CMK (cell line): ENCODE measurements at regions not wholly inside any gene's neighbourhood (a gene's known extent, or its start where the extent isn't known, plus 50 kb on each side); places are given as distances from the start of the nearest gene placed in this dataset.
"Not testable (repeated sequence)": the region's sequence is repeated elsewhere in the genome, so short reads cannot be mapped to it uniquely, and the experiment has no call there.

ENCODE experiments used
- DNase-seq: peaks from one replicate; pipeline ENCODE4 v3.0.0-alpha.2; 2010; ENCODE audit warnings: low read depth

DNA sequence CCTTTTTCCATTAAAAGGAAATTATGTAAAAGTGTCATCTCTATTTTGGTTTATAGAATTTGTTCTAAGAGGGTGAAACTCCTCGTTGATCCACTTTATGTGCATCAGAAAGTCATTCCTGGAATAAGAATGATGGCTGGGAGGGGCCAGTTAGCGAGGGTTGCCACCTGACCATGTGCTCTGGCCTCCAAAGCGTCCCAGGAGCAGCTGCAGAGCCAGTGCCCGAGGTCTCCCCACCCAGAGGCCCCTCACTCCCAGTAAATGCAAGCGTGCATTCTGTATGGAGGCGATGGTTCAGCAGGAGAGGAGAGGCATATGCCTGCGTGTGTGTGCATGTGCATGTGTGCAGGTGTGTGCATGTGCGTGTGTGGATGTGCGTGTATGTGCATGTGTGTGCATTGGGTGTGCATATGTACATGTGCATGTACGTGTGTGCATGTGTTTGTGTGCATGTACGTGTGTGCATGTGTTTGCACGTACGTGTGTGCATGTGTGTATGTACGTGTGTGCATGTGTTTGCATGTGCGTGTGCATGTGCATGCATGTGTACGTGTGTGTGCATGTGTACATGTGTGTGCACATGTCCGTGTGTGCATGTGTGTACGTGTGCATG lies 345.8 kb downstream of the TEX29 start:
- no peak for DNase-seq

DNA sequence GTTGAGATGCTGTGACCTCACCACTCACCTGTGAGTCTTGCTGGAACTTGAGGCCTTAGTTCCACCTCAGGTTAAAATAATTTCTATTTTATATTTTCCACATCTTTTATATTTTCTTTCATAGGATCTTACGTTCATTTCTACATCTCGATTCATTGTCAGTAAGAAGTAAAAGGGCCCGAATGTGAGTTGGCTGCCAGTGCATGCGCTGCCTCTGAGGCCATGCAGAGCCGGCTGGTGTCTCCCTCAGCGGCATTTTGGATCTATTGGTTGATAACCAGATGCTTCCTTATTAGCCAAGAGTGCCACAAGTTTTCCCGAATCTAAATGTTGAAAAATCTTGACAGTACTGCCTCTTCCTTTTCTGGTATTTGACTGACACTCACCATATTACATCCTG lies 347.3 kb downstream of the TEX29 start:
- DNase-seq, result no peak

DNA sequence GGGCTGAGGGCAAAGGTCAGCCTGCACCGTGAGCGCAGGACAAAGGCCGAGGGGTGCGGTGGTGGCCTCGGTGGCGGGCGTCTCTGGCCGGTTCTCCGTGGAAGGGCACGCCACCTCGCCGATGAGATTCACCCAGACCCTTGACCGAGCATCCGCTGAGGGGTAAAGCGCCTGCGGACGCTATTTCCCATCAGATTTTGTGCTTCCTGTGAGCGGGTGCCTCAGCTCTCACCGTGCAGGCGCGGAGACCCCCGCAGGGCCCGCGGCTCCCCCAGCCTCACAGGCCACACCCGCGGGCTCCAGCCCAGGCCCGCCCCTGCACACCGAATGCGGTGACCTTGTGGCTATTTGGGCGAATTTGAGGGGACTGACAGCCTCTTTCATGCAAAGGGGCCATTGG lies 348.0 kb downstream of the TEX29 start:
- no peak for DNase-seq

DNA sequence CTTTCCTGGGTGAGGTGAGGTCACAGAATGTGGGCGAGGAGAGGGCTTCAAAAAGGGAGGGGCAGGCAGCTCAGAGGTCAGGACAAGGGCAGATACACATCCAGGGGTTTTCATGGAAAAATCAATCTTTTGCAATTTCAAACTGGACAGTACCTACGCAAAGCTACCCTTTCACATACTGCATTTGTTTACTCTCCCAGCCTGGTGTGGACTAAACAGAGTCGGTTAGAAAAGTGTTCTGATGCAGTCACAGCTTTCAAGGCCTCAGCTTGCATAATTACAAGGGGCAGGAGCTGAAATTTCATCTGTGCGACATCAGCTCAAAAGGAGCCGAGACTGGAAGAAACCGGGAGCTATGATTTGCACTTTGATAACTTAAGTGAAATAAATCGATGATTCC lies 351.8 kb downstream of the TEX29 start:
- DNase-seq, result not testable (repeated sequence)

DNA sequence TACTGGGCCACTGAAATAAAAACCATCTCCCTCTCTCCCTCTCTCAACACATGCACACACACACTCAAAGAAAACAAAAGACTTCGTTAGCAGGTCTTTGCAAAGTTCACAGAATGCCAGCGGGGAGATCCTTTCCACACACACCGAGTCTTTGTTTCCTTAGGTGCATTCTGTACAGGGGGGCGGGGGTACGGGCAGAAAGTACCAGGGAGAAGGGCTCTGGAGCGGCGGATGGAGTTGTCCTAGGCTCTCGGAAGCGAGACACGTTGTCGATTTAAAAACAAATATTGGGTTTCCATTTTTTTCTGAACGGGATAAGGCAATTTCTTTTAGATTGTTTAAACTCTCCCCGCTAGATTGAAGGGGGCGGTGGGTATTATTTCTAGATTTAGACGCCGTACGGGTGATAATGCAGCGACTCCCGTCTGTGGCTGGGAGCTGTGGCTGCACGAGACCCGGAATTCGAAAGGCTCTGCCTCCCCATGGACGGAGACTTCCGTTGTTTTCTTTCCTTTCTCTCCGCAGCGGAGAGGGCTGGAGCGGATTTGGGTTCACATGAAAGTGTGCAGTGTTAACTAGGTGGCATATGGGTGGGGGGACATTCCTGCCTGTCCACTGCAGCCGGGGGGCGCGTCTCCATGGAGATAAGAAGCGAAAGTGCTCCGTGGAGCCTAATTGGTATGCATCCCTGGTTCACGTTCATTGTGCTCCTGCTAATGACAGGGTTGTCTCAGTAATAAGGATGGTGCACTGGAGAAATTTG lies 357.9 kb downstream of the TEX29 start:
- DNase-seq, result not testable (repeated sequence)

DNA sequence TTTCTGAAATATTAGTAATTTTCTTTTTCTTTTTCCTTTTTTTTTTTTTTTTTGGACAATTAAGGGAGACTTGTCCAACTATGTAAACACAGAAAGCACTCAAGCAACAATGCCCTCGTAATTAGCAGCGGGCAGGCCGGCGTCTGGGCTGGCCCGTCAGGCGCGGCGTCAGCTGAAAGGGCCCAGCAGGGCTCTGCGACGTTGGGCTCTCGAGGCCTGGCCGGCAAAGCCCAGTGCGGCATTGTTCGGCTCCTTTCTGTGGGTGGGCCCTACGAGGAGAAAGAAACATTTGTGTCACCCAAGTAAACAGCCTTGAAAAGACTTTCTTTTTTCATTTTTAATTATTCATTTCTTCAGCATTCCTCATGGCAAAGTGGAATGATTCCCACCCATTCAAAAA lies 359.2 kb downstream of the TEX29 start:
- DNase-seq, result not testable (repeated sequence)

DNA sequence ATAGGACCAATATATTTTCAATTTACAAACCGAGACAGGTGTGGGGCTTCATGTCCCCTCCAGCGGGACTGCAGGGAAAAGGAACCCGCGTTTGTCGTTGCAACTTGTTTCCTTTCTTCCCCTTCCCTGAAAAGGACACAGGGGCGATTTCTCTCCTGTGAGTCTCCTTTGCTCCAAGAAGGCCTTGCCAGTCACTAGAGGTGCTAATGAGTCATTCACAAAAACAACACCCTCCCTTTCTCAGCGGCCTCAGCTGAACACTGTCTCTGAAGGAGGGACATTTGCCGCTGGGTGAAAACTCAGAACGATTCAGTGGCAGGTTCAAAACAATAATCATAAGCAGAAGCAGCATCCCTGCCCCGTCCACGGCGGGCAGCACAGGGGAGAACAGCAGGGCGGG lies 359.7 kb downstream of the TEX29 start:
- DNase-seq, result not testable (repeated sequence)

DNA sequence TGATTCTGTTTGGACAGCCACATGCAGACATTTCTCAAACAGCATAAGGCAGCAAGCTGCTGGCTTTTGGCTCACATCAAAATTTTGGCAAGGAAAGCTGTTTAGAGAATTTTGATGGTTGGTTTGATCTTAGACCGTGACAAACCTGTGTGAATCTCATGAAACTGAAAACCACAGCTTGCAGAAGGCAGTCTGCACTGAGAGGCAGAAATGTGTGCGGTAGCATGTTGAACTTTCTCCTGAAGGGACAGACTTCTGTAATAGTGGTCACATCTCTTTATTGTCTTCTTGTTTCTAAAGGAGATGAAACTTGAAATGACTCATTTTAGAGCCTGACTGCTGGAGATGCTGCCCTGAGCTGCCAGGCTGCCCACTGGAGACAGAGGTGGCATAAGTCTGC lies 371.6 kb downstream of the TEX29 start:
- DNase-seq, result not testable (repeated sequence)

DNA sequence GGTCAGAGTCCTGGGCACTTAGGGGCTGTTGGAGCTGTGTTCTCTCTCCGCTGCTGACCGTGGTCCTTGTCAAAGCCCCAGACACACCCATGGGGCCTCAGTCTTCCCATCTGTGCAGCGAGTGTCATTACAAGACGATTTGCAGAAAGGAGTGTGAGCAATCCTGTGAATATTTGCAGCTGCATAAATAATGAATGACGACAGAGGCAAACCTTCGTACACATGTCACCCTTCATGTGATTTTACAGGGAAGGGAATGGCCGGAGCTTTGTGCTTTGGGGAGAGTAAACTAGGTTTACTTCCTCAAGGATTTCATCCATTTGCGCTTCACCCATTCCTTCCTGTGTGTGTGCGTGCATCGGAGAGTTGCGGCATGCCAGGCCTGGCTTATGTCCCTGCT lies 370.8 kb upstream of the SOX1 start:
- not testable (repeated sequence) for DNase-seq

DNA sequence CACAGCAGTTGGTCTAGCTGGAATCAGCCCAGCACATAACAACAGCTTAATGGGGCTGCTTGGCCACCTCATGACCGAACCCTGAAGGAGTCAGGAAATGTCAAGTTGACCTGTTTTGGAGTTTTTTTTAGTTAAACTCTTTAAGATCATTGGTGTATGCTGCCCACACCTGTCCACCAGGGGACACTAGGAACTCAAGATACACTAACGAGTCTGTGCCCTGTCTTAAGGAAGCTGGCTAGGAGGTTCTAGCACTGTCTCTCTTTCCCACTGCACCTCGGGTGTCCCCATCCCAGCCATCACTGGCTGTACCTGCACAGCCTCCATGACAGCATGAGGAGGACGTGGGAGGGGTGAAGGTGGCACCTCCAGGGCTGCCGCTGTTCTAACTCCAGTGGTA lies 364.9 kb upstream of the SOX1 start:
- DNase-seq, result not testable (repeated sequence)
